Uterus (tissue), 2 donors: ENCODE measurements at regions not wholly inside any gene's neighbourhood (a gene's known extent, or its start where the extent isn't known, plus 50 kb on each side); places are given as distances from the start of the nearest gene placed in this dataset.

ENCODE experiments used
- CTCF ChIP-seq, 4 experiments: fragments of 200-600 bp in 2 of 4; fragments of 450-650 bp in 2 of 4; sonication (generic) in 2 of 4; IDR thresholded peaks; one replicate each; pipeline ENCODE4 v1.5.1; 2016 to 2019; ENCODE audit warnings: antibody characterized with exemption in 4 of 4, mild to moderate bottlenecking in 2 of 4, moderate library complexity in 1 of 4
- POLR2A ChIP-seq, 2 donors: fragments of 450-650 bp; IDR thresholded peaks; one replicate each; pipeline ENCODE4 v1.6.1; 2016; ENCODE audit warnings: antibody characterized with exemption in 2 of 2, mild to moderate bottlenecking in 1 of 2, moderate library complexity in 1 of 2

- TF ChIP-seq CTCF (IDR thresholded peaks at IDR 0.05) = no peak
- no peak for TF ChIP-seq POLR2A (IDR thresholded peaks at IDR 0.05)
Measured at GRCh38 chr12:14240873-14241220, 124.6 kb upstream of the ATF7IP start.
